HG02970 (cell line): ENCODE measurements at regions not wholly inside any gene's neighbourhood (a gene's known extent, or its start where the extent isn't known, plus 50 kb on each side); places are given as distances from the start of the nearest gene placed in this dataset.

Experiments used
- ATAC-seq: cut with Tn5 transposase; IDR thresholded peaks from one replicate; pipeline ENCODE4 v1.9.1; 2021; ENCODE audit warnings: mild to moderate bottlenecking, moderate library complexity, moderate number of reproducible peaks; ENCODE audit not compliant: unreplicated experiment, low FRiP score

DNA sequence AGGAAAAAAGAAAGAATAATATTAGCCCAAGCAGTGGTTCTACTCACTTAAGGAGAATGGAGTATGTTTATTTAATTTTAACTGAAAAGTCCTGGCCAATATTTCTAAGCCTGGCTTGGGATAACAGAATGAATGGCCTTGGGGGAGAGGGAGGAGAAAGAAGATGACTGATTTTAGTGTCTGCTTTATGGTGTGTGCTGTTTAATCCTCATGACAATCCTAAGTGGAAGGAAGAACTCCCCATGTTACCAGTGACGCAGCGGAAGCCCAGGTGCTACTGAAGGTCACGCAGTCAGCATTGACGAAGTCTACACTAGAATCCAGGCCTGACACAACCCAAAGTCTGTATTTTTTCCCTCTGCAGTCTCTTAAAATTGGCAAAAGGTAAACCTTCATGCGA lies 50.5 kb downstream of the PALM2AKAP2 start:
- ATAC-seq: no peak

GRCh38 chr9:109831998-109832658 lies 52.1 kb downstream of the PALM2AKAP2 start:
- no peak for ATAC-seq

DNA sequence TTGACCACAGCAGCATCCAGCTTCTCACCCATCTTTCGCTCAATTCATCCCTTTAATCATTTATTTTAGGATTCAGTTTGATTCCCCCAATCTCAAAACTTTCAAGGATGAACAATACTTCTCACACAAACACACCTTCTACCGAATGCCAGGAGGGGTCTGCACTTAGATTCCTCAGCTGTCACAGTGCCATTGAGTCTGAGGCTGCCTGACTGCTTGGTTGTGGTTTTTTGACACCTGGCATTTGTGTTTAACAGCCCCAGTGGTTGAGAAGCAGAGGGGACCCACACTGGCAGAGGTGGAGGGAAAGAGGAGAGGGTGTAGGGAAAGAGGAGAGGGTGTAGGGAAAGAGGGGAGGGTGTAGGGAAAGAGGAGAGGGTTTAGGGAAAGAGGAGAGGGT lies 54.9 kb downstream of the PALM2AKAP2 start:
- no peak for ATAC-seq

DNA sequence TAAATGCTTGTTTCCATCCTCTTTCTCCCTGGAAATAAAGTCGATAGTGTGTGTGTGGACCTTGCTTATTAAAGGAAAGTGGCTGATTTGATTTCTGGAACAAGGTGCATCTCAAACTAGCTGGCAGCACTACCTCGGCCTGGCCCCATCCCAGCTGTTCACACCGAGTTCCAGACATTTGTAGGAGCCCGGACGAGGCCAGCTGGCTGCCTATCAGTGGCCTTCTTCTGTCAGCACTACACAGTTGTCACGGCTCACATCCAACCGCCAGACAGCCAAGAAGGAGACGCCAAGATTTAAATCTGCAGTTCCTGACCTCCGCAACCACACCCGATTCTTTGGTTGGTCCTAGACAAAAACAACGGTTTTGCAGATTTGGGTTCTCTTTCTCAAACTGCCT lies 63.6 kb downstream of the PALM2AKAP2 start:
- no peak for ATAC-seq

DNA sequence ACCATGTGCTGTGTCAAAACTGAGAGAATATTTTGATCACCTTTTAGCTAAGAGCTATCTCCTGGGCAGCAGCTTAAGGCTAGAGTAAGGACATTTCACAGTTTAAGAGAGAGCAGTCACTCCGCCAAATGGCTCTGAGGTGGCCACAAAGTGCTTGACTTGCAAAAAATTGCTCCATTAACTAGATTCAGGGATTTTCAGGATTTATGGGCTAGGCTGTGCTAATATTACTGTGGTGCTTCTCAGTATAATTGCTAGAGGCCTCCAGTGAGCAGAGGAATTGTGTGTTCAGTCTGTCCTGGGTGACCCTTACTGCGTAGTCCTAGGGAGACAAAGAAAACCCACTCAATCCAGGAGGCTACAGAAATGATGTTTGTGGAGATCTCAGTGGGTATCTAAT lies 65.2 kb downstream of the PALM2AKAP2 start:
- ATAC-seq: no peak

GRCh38 chr9:109846776-109847175 lies 66.8 kb downstream of the PALM2AKAP2 start:
- ATAC-seq: no peak

DNA sequence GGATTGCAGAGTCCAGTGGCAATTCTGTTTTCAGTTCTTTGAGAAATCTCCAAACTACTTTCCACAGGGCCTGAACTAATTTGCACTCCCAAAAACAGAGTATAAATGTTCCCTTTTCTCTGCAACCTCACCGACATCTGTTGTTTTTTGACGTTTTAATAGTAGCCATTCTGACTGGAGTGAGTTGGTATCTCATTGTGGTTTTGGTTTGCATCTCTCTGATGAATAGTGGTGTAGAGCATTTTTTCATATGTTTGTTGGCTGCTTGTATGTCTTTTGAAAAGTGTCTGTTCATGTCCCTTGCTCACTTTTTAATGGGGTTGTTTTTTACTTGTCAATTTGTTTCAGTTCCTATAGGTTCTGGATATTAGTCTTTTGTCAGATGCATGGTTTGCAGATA lies 72.6 kb downstream of the PALM2AKAP2 start:
- no peak for ATAC-seq

DNA sequence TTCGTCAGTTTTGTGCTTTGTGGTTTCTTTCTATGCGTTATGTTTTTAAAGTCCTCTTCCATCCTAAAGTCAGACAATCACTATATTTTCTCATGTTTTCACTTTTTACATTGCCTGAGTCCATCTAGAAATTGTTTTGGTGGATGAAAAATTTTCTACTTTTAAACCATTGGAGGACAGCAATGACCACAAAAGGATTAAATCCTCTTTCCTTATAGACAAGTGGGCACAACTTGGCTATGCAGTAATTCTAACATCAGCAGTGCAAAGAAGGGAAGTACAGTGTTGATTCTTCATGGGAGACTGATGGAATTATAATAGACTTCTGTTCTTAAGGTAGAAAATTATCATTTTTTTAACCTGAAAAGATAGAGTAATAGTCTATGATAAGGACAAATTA lies 75.5 kb downstream of the PALM2AKAP2 start:
- no peak for ATAC-seq

DNA sequence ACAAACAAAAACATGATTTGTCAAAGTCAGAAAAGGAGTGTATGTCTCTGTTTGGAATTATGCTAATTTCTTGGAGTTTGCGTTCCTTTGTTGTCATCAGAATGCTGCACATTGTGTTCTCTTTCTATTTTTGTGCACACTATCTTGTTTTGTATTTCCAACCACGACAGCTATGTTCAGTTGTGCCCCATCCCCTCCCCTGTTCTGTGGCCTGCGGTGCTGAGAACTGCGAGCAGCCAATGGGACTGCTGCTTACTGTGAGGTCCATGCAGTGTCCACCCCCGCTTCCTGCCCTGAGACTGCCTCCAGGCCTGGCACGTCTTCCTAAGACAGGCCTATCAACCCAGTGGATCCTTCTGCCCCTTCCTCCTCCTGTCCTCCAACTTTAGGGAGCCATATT lies 76.8 kb downstream of the PALM2AKAP2 start:
- no peak for ATAC-seq

DNA sequence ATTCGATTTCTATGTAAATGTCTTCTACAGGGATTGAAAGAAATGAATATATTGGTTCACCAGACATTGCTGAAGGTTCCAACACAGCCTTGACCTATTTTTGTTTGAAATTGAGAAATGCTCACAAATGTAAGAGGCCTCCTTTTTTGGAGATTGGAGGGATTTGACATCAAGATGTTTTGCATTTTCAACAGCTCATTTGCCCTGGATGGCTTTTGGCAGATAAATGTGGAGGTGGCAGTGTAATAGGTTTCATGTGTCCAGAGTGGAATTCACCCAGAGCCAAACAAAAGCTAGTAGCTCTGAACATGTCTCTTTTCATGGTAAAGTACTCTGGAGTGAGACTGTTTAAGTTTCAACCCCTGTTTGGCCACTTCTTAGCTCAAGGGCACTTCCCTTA lies 77.3 kb downstream of the PALM2AKAP2 start:
- no peak for ATAC-seq

- ATAC-seq: no peak
These were observed 79.4 kb downstream of the PALM2AKAP2 start for GRCh38 chr9:109859447-109859846.

DNA sequence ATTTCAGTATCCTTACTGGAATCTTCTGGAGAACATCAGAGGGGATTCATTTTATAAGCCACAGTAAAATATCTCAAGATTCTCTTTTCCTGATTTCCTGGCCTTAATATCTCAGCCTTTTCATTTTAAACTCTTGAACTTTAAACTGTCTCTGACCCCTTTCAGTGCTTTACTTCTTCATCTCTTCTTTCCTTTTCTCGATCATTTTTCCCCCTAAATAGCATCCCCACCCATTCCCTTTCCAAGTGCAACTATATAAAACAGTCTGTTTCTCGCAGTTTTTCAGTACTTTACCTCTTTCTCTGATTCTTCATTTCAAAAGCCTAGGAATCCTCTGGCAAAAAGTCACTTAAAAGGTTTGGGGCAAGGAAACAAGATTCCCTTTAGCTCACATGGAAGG lies 80.5 kb downstream of the PALM2AKAP2 start:
- no peak for ATAC-seq

GRCh38 chr9:109861499-109861898 lies 81.5 kb downstream of the PALM2AKAP2 start:
- ATAC-seq: no peak

GRCh38 chr9:109861918-109862317 lies 81.9 kb downstream of the PALM2AKAP2 start:
- no peak for ATAC-seq

DNA sequence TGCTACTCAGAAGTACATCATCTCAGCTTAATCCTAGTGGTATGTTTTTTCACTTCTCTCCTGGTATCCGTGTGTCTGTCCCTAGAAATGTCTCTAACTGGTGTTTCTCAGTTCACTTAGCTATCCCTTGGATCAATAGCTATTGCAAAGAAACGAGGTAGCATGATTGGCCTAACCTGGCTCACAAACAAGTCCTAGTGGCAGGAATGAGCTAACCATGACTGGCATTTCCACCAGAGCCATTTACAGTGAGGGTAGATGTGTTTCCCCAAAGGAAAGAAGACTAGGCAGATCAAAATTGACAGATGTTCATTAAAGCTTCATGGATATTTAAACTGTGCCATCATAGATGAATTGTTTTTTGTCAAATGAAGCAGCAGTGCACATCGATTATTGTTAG lies 82.5 kb downstream of the PALM2AKAP2 start:
- ATAC-seq: no peak

DNA sequence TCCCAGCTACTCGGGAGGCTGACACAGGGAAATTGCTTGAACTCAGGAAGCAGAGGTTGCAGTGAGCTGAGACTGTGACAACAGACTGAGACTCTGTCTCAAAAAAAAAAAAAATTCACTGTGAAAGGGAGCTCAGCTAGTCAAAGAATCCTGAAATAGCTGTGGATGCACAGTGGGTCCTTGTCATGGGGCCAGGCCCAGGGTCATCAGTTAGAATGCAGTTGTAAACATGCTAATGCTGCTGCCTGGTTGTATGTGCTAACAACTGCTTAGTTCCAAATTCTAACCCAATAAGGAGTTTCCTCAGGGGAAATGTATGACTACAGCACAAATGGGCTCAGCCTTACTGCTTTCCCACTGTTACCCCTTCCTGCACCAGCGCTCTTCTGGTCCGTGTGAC lies 84.0 kb downstream of the PALM2AKAP2 start:
- ATAC-seq: no peak

GRCh38 chr9:109865521-109865920 lies 85.5 kb downstream of the PALM2AKAP2 start:
- ATAC-seq: no peak

DNA sequence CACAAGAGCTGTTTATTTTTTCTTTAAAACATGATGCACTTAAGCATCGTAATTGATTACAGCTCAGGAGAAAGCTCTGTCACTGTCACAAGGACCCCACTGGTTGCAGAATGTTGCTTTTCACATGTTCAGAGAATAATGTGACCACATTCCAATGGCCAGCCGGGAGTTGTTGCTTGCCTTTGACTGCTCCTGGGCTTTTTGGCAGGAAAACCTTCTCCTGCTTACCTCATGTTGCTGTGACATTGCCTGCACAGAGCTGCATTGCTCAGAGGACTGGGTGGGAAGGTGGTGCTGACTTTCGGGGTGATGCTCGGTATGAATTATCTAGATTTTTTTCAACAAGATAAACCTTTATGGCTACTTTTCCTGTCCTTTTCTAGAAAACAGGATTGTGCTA lies 88.2 kb downstream of the PALM2AKAP2 start:
- no peak for ATAC-seq

GRCh38 chr9:109868722-109869121 lies 88.7 kb downstream of the PALM2AKAP2 start:
- no peak for ATAC-seq

GRCh38 chr9:109870365-109870764 lies 90.4 kb downstream of the PALM2AKAP2 start:
- ATAC-seq: no peak

DNA sequence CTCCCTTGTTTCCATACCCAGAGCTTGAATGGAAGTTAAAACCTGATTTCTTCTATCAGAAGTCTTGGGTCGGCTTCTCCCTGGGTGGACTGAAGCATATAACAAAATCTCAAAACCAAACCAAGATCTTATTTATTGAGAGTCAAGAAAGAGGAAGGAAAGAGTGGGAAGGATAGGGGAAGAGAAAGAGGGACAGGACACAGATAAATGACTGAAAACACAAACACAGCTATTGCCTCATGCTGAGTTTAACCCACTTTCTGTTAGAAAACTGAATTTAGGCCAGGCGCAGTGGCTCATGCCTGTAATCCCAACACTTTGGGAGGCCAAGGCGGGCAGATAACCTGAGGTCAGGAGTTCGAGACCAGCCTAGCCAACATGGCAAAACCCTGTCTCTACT lies 92.9 kb downstream of the PALM2AKAP2 start:
- no peak for ATAC-seq

GRCh38 chr9:109875495-109876129 lies 95.6 kb downstream of the PALM2AKAP2 start:
- no peak for ATAC-seq
